Upper lobe of left lung (tissue), 4 donors: ENCODE measurements at regions not wholly inside any gene's neighbourhood (a gene's known extent, or its start where the extent isn't known, plus 50 kb on each side); places are given as distances from the start of the nearest gene placed in this dataset.

Experiments used
- CTCF ChIP-seq, 6 experiments: fragments of 450-650 bp in 4 of 6; fragments of 200-600 bp in 2 of 6; sonication (generic) in 2 of 6; IDR thresholded peaks; one replicate each; pipeline ENCODE4 v1.5.1; 2016 to 2019; ENCODE audit warnings: antibody characterized with exemption in 6 of 6
- EP300 ChIP-seq, 4 donors: sonication (generic); formaldehyde crosslinking; IDR thresholded peaks; one replicate each; pipeline ENCODE4 v1.5.1; 2017; ENCODE audit warnings: antibody characterized with exemption in 4 of 4, control low read depth in 2 of 4
- POLR2A ChIP-seq, 4 donors: fragments of 450-650 bp; IDR thresholded peaks; one replicate each; pipeline ENCODE4 v1.5.1; 2016 to 2017; ENCODE audit warnings: antibody characterized with exemption in 4 of 4, mild to moderate bottlenecking in 2 of 4
- POLR2AphosphoS5 ChIP-seq, 2 donors: sonication (generic); formaldehyde crosslinking; IDR thresholded peaks; one replicate each; pipeline ENCODE4 v1.5.1; 2017; ENCODE audit warnings: antibody characterized with exemption in 2 of 2

DNA sequence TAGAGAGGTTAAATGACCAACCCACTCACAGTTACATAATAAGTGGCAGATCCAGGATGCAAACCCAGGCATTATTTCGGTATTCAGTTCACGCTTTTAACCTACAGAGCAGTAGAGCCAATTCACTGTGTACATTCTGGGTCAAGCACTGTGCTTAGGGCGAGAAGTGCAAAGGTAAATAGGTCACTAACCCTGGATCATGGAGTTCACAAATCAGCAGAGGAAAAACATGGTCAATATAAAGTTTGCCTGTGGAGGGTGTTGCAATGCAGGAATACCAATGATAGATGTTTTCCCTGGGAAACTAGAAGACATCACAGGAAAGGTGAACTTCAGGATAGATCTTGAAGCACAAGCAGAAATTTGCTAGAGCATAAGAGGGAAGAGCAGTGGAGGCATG, 253.4 kb upstream of the NFIA start:
- no peak for TF ChIP-seq CTCF (IDR thresholded peaks at IDR 0.05)
- no peak for TF ChIP-seq POLR2A (IDR thresholded peaks at IDR 0.05)
- no peak for TF ChIP-seq POLR2AphosphoS5 (IDR thresholded peaks at IDR 0.05)
- no peak for TF ChIP-seq EP300 (IDR thresholded peaks at IDR 0.05)
